Liver (tissue), 3 donors: ENCODE measurements at regions not wholly inside any gene's neighbourhood (a gene's known extent, or its start where the extent isn't known, plus 50 kb on each side); places are given as distances from the start of the nearest gene placed in this dataset.

ENCODE experiments used
- EGR1 ChIP-seq, 2 donors: IDR thresholded peaks; 2 replicates each; pipeline ENCODE4 v1.6.1; 2016 to 2018; ENCODE audit warnings: antibody characterized with exemption in 2 of 2, low read depth in 2 of 2
- FOXA1 ChIP-seq: IDR thresholded peaks from 2 replicates; pipeline ENCODE4 v1.6.1; 2016; ENCODE audit warnings: antibody characterized with exemption
- GABPA ChIP-seq, 2 donors: IDR thresholded peaks in 1 of 2; conservative IDR thresholded peaks in 1 of 2; 2 replicates each; pipeline ENCODE4 v1.6.1; 2016; ENCODE audit warnings: antibody characterized with exemption in 2 of 2, mild to moderate bottlenecking in 1 of 2, moderate library complexity in 1 of 2
- JUND ChIP-seq, 2 donors: IDR thresholded peaks; 2 replicates each; pipeline ENCODE4 v1.6.1; 2016; ENCODE audit warnings: antibody characterized with exemption in 2 of 2
- RXRA ChIP-seq, 2 donors: IDR thresholded peaks; 2 replicates each; pipeline ENCODE4 v1.6.1; 2017 to 2018; ENCODE audit warnings: antibody characterized with exemption in 2 of 2, mild to moderate bottlenecking in 1 of 2
- YY1 ChIP-seq: IDR thresholded peaks from 2 replicates; pipeline ENCODE4 v1.6.1; 2016; ENCODE audit warnings: antibody characterized with exemption, mild to moderate bottlenecking
- TF ChIP-seq, protein P1 (sequence below): fragments of 150-350 bp; IDR thresholded peaks from 2 replicates; pipeline ENCODE4 v1.5.1; 2017; ENCODE audit warnings: improper control_type of control experiment, low read depth, low read length; ENCODE audit not compliant: missing input control
- TF ChIP-seq, protein P2 (sequence below): IDR thresholded peaks from 2 replicates; pipeline ENCODE4 v1.6.1; 2016; ENCODE audit warnings: antibody characterized with exemption
- TF ChIP-seq, protein P3 (sequence below): IDR thresholded peaks from 2 replicates; pipeline ENCODE4 v1.6.1; 2016; ENCODE audit warnings: antibody characterized with exemption
- TF ChIP-seq, protein P4 (sequence below): IDR thresholded peaks from 2 replicates; pipeline ENCODE4 v1.6.1; 2016; ENCODE audit warnings: antibody characterized with exemption, mild to moderate bottlenecking
- donor health status: healthy.
- donor health status: healthy.

DNA sequence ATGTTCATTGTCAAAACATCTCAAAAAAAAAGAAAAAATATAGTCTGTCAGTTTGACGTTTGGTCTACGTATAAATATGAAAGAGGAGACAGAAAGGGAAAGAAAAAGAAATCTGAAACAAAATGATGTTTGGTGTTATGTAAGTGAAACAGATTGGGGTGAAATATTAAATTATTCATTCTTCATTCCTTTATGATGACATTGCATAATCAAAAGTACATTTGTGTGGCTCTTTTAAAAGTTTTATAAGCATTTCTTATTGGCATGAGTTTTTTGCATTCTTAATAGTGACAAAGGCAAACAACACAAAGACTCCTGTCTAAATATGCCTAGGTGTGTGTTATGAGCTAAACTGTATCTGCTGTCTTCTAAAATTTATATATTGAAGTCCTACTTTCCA, 232.6 kb downstream of the EFNB2 start:
- TF ChIP-seq, protein P1, sequence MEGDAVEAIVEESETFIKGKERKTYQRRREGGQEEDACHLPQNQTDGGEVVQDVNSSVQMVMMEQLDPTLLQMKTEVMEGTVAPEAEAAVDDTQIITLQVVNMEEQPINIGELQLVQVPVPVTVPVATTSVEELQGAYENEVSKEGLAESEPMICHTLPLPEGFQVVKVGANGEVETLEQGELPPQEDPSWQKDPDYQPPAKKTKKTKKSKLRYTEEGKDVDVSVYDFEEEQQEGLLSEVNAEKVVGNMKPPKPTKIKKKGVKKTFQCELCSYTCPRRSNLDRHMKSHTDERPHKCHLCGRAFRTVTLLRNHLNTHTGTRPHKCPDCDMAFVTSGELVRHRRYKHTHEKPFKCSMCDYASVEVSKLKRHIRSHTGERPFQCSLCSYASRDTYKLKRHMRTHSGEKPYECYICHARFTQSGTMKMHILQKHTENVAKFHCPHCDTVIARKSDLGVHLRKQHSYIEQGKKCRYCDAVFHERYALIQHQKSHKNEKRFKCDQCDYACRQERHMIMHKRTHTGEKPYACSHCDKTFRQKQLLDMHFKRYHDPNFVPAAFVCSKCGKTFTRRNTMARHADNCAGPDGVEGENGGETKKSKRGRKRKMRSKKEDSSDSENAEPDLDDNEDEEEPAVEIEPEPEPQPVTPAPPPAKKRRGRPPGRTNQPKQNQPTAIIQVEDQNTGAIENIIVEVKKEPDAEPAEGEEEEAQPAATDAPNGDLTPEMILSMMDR = no peak
- TF ChIP-seq GABPA (IDR thresholded peaks at IDR 0.05 in 1 of 2, conservative IDR thresholded peaks at IDR 0.05 in 1 of 2) (no peak), FOXA1 (no peak), JUND (IDR thresholded peaks at IDR 0.05) (no peak), EGR1 (IDR thresholded peaks at IDR 0.05; ENCODE audit: low read depth in 2 of 2) (no peak), RXRA (IDR thresholded peaks at IDR 0.05) (no peak), YY1 (no peak)
- TF ChIP-seq, protein P2, sequence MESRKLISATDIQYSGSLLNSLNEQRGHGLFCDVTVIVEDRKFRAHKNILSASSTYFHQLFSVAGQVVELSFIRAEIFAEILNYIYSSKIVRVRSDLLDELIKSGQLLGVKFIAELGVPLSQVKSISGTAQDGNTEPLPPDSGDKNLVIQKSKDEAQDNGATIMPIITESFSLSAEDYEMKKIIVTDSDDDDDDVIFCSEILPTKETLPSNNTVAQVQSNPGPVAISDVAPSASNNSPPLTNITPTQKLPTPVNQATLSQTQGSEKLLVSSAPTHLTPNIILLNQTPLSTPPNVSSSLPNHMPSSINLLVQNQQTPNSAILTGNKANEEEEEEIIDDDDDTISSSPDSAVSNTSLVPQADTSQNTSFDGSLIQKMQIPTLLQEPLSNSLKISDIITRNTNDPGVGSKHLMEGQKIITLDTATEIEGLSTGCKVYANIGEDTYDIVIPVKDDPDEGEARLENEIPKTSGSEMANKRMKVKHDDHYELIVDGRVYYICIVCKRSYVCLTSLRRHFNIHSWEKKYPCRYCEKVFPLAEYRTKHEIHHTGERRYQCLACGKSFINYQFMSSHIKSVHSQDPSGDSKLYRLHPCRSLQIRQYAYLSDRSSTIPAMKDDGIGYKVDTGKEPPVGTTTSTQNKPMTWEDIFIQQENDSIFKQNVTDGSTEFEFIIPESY = no peak
- TF ChIP-seq, protein P3, sequence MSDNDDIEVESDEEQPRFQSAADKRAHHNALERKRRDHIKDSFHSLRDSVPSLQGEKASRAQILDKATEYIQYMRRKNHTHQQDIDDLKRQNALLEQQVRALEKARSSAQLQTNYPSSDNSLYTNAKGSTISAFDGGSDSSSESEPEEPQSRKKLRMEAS = no peak
- TF ChIP-seq, protein P4, sequence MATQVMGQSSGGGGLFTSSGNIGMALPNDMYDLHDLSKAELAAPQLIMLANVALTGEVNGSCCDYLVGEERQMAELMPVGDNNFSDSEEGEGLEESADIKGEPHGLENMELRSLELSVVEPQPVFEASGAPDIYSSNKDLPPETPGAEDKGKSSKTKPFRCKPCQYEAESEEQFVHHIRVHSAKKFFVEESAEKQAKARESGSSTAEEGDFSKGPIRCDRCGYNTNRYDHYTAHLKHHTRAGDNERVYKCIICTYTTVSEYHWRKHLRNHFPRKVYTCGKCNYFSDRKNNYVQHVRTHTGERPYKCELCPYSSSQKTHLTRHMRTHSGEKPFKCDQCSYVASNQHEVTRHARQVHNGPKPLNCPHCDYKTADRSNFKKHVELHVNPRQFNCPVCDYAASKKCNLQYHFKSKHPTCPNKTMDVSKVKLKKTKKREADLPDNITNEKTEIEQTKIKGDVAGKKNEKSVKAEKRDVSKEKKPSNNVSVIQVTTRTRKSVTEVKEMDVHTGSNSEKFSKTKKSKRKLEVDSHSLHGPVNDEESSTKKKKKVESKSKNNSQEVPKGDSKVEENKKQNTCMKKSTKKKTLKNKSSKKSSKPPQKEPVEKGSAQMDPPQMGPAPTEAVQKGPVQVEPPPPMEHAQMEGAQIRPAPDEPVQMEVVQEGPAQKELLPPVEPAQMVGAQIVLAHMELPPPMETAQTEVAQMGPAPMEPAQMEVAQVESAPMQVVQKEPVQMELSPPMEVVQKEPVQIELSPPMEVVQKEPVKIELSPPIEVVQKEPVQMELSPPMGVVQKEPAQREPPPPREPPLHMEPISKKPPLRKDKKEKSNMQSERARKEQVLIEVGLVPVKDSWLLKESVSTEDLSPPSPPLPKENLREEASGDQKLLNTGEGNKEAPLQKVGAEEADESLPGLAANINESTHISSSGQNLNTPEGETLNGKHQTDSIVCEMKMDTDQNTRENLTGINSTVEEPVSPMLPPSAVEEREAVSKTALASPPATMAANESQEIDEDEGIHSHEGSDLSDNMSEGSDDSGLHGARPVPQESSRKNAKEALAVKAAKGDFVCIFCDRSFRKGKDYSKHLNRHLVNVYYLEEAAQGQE = no peak
